LNCaP clone FGC (cell line): ENCODE measurements at regions not wholly inside any gene's neighbourhood (a gene's known extent, or its start where the extent isn't known, plus 50 kb on each side); places are given as distances from the start of the nearest gene placed in this dataset.

Source experiments
- DNase-seq: peaks from one replicate; pipeline ENCODE4 v3.0.0-alpha.2; 2011; ENCODE audit warnings: low read depth
- H3K4me3 ChIP-seq: 2 replicates; pipeline ENCODE4 v1.5.1; 2011; ENCODE audit warnings: mild to moderate bottlenecking, low read depth, low read length, control low read depth
- CTCF ChIP-seq: IDR thresholded peaks from 2 replicates; pipeline ENCODE4 v1.5.1; 2012; ENCODE audit warnings: mild to moderate bottlenecking; ENCODE audit not compliant: control insufficient read depth, insufficient read depth; ENCODE audit errors: extremely low read depth

GRCh38 chr5:115713408-115713807, 87.6 kb upstream of the TMED7 start:
- no peak for DNase-seq
- TF ChIP-seq CTCF, result no peak
- no peak overlapping the region for H3K4me3 ChIP-seq

DNA sequence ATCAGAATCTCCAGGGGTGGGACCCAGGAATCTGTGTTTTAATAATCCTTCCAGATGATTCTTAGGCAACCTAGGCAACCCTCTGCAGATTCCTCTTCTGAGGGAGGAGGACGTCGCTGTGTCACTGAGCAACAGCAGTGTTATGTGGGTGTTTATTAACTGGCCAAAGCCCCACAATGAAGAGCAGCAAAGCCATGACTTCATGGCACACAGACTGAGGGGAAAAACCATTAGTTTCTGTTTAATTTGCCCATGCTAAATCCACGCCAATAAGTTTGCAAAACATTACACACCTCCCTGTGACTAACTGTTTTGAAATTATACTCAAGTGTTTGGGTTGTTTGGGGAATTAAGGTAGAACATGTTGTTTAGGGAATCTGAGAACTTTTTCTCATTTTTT, 83.7 kb upstream of the TMED7 start:
- DNase-seq, result no peak
- H3K4me3 ChIP-seq, result no peak overlapping the region
- no peak for TF ChIP-seq CTCF

GRCh38 chr5:115708819-115709477, 83.1 kb upstream of the TMED7 start:
- H3K4me3 ChIP-seq, result no peak overlapping the region
- DNase-seq, result no peak
- no peak for TF ChIP-seq CTCF

GRCh38 chr5:115703514-115703913, 77.7 kb upstream of the TMED7 start:
- DNase-seq, result no peak
- H3K4me3 ChIP-seq, result no peak overlapping the region
- TF ChIP-seq CTCF, result no peak

- no peak for DNase-seq
- no peak for TF ChIP-seq CTCF
- no peak overlapping the region for H3K4me3 ChIP-seq
Measured at GRCh38 chr5:115702025-115702424, 76.2 kb upstream of the TMED7 start.

DNA sequence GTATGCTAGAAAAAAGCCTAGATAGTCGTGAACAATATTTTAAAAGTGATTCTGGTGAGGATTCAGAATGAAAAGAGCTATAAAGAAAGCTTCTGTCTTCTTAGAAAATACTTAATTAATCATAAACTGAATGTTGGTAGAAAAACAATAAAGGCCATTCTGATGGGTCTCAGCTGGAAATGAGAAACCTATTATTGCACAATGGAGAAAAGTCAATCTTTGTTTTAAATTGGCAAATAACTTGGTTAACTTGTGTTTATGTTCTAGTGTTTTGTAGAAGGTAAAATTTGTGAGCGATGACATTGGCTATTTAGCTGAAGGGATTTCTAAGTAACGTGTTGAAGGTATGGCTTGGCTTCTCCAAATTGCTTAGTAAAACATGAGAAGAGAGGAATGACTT, 74.1 kb upstream of the TMED7 start:
- no peak for DNase-seq

More for the DNA sequence above, 74.1 kb upstream of the TMED7 start:
- no peak for TF ChIP-seq CTCF
- no peak overlapping the region for H3K4me3 ChIP-seq
